Glutamatergic neuron (in vitro differentiated cells): ENCODE measurements at regions not wholly inside any gene's neighbourhood (a gene's known extent, or its start where the extent isn't known, plus 50 kb on each side); places are given as distances from the start of the nearest gene placed in this dataset.

Experiments used
- DNase-seq: peaks from one replicate; pipeline ENCODE4 v3.0.0; 2022
- H3K27ac Mint-ChIP-seq: one replicate; pipeline ENCODE4 v1.8.0; 2020; ENCODE audit warnings: mild to moderate bottlenecking, mixed read lengths, inconsistent platforms; ENCODE audit not compliant: unreplicated experiment
- H3K27me3 Mint-ChIP-seq: one replicate; pipeline ENCODE4 v1.8.0; 2020; ENCODE audit warnings: mild to moderate bottlenecking, moderate library complexity, mixed read lengths, inconsistent platforms; ENCODE audit not compliant: unreplicated experiment
- H3K36me3 Mint-ChIP-seq: one replicate; pipeline ENCODE4 v1.8.0; 2020; ENCODE audit warnings: mild to moderate bottlenecking, mixed read lengths, inconsistent platforms; ENCODE audit not compliant: unreplicated experiment
- H3K4me1 Mint-ChIP-seq: one replicate; pipeline ENCODE4 v1.8.0; 2020; ENCODE audit warnings: mild to moderate bottlenecking, low read depth, mixed read lengths, inconsistent platforms; ENCODE audit not compliant: unreplicated experiment
- H3K4me3 Mint-ChIP-seq: one replicate; pipeline ENCODE4 v1.8.0; 2020; ENCODE audit warnings: mild to moderate bottlenecking, mixed read lengths, inconsistent platforms; ENCODE audit not compliant: unreplicated experiment
- H3K9me3 Mint-ChIP-seq: one replicate; pipeline ENCODE4 v1.8.0; 2020; ENCODE audit warnings: mild to moderate bottlenecking, moderate library complexity, mixed read lengths, inconsistent platforms; ENCODE audit not compliant: unreplicated experiment
- TF ChIP-seq, protein P1 (sequence below): fragments of 200-600 bp; sonication (generic); IDR thresholded peaks from one replicate; pipeline ENCODE4 v1.5.0; 2021; ENCODE audit not compliant: partially characterized antibody, unreplicated experiment

DNA sequence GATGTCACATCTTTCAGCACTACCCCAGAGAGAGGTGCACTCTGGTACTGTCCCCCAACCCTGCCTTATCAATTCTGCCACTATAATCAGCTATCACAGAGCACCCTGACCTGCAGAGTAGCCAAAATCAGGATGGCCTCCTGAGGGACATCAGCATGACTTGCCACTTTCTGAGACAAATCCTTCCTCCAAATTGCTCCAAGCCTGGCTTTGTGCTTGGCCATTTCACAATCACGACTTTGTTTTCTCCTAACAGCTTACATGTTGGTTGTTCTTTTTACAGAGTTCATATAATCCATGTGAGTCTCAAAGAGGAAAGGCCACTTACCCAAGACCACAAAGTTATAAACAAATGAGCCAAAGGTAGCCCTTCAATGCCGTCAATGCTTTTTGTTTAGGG, 449.0 kb upstream of the CDH5 start:
- no peak overlapping the region for H3K4me3 Mint-ChIP-seq
- no peak for DNase-seq
- H3K36me3 Mint-ChIP-seq = peaks cover 4% of the 10 kb centered on the region
- H3K4me1 Mint-ChIP-seq = no peaks in the 10 kb centered on the region
- peaks cover 2% of the 10 kb centered on the region for H3K9me3 Mint-ChIP-seq
- TF ChIP-seq, protein P1, sequence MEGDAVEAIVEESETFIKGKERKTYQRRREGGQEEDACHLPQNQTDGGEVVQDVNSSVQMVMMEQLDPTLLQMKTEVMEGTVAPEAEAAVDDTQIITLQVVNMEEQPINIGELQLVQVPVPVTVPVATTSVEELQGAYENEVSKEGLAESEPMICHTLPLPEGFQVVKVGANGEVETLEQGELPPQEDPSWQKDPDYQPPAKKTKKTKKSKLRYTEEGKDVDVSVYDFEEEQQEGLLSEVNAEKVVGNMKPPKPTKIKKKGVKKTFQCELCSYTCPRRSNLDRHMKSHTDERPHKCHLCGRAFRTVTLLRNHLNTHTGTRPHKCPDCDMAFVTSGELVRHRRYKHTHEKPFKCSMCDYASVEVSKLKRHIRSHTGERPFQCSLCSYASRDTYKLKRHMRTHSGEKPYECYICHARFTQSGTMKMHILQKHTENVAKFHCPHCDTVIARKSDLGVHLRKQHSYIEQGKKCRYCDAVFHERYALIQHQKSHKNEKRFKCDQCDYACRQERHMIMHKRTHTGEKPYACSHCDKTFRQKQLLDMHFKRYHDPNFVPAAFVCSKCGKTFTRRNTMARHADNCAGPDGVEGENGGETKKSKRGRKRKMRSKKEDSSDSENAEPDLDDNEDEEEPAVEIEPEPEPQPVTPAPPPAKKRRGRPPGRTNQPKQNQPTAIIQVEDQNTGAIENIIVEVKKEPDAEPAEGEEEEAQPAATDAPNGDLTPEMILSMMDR = no peak
- H3K27me3 Mint-ChIP-seq = peaks cover 3% of the 10 kb centered on the region
- no peak overlapping the region for H3K27ac Mint-ChIP-seq

GRCh38 chr16:65916995-65917394, 449.5 kb upstream of the CDH5 start:
- Mint-ChIP-seq H3K27me3 (peaks cover 3% of the 10 kb centered on the region), H3K4me3 (no peak overlapping the region), H3K9me3 (peaks cover 2% of the 10 kb centered on the region), H3K4me1 (no peaks in the 10 kb centered on the region), H3K27ac (no peak overlapping the region), H3K36me3 (peaks cover 4% of the 10 kb centered on the region)
- TF ChIP-seq, protein P1 = no peak
- no peak for DNase-seq

- Mint-ChIP-seq H3K36me3 (no peaks in the 10 kb centered on the region), H3K27me3 (no peaks in the 10 kb centered on the region), H3K9me3 (peaks cover 2% of the 10 kb centered on the region), H3K4me3 (no peak overlapping the region), H3K27ac (no peak overlapping the region), H3K4me1 (no peaks in the 10 kb centered on the region)
- DNase-seq = no peak
- TF ChIP-seq, protein P1 = no peak
These were observed 456.2 kb upstream of the CDH5 start for GRCh38 chr16:65910291-65910690.

DNA sequence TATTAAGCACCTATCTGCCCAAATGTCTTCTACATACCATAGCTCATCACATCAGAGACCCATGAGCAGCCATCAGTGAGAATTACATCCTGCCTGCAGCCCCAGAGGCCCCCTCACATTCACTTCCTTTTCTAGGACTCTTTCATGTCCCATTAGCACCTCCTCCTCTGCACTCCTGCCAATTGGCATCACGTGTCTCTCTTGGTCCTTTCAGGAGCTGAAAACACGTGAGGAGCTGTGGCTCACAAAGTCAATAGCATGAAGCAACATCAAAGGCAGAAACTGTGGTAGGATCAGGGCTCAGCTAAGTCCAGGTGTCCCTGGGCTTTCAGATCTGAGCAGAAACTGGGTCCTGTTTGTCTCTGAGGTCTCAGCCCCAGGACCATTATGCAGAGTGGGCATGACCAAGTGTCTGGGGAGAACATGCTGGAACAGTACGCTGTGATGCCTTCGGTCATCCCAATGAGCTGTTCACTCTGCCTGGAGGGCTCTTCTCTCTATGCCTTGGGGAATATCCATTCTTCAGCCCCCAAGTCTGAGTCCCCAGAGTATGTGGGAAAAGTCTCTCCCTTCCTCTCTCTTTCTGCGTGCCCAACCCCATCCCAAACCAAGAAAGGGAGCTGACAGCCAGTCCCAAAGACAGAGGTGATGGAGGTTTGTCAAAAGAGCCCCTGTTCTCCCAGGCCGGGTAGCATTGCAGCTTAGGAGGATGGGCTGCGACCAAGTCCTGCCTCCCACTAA, 457.0 kb upstream of the CDH5 start:
- H3K27ac Mint-ChIP-seq = no peak overlapping the region
- TF ChIP-seq, protein P1 = no peak
- no peaks in the 10 kb centered on the region for H3K4me1 Mint-ChIP-seq
- no peaks in the 10 kb centered on the region for H3K27me3 Mint-ChIP-seq
- H3K9me3 Mint-ChIP-seq = peaks cover 2% of the 10 kb centered on the region
- no peaks in the 10 kb centered on the region for H3K36me3 Mint-ChIP-seq
- H3K4me3 Mint-ChIP-seq = no peak overlapping the region
- no peak for DNase-seq

- no peaks in the 10 kb centered on the region for H3K36me3 Mint-ChIP-seq
- no peak overlapping the region for H3K4me3 Mint-ChIP-seq
- TF ChIP-seq, protein P1 = no peak
- no peaks in the 10 kb centered on the region for H3K27me3 Mint-ChIP-seq
- H3K9me3 Mint-ChIP-seq = peaks cover 2% of the 10 kb centered on the region
- DNase-seq = peak; percentile 35
- no peaks in the 10 kb centered on the region for H3K4me1 Mint-ChIP-seq
- H3K27ac Mint-ChIP-seq = no peak overlapping the region
These were observed 457.9 kb upstream of the CDH5 start for GRCh38 chr16:65908568-65908967.
